ENCODE measurements at regions not wholly inside any gene's neighbourhood (a gene's known extent, or its start where the extent isn't known, plus 50 kb on each side); places are given as distances from the start of the nearest gene placed in this dataset.

GRCh38 chr12:125193376-125194152 is 128.3 kb downstream of the AACS start:
- no peak for DNase-seq (ENCODE audit: low read depth, low spot score)

DNA sequence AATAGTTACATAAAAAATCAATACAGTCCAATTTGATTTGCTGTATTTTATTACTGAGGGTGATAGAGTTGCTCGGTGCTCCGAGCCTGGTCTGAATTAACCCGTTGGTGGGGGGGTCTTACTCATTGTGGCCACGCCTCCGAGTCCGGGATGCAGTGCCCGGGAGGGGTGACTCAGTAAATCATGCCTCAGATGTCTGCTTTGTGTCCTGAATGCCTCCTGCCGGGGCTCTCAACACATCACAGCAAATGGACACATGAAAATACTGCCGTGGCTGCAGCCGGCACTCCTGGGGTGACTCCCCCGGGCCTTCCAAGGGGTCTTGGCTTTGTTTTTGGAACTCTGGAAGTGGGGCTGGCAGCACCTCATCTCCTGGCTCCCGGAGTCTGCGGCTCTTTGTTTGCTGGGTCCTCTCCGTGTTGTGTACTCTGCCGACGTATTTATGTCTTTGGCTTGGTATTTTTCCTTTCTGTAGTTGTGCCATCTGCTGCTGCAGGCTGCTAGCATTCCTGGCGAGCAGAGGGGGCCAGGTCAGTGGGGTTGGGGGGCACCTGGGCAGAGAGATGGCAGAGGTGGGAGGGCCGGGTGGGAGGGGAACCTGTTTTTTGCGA is 129.0 kb downstream of the AACS start:
- DNase-seq (ENCODE audit: low read depth, low spot score) = peak; percentile 74

- peak; percentile 53 for DNase-seq (ENCODE audit: low read depth, low spot score)
Measured at GRCh38 chr12:125194987-125195386, 129.8 kb downstream of the AACS start.

DNA sequence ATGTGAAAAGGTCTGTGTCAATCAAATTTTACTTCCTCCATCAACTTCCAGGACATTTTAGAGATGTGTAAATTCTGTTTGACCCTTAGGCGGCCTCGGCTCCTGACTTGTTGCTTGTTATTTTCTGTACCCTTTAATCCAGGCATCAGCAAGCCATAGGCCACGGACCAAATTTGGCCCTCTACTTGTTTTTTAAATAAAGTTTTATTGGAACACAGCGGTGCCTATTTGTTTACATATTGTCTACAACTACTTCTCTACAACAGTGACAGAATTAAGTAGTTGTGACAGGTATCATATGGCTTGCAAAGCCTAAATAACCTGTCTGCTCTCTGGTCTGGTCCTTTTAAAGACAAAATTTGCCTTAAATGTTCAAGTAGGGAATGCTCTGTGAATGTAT is 132.1 kb downstream of the AACS start:
- no peak for DNase-seq (ENCODE audit: low read depth, low spot score)

- no peak for DNase-seq (ENCODE audit: low read depth, low spot score)
Measured at GRCh38 chr12:125198652-125199051, 133.4 kb downstream of the AACS start.

GRCh38 chr12:125201090-125201489 is 135.9 kb downstream of the AACS start:
- no peak for DNase-seq (ENCODE audit: low read depth, low spot score)

- no peak for DNase-seq (ENCODE audit: low read depth, low spot score)
Measured at GRCh38 chr12:125201940-125202339, 136.7 kb downstream of the AACS start.

GRCh38 chr12:125202421-125202820 is 137.2 kb downstream of the AACS start:
- DNase-seq (ENCODE audit: low read depth, low spot score) = no peak

GRCh38 chr12:125203145-125203765 is 138.0 kb downstream of the AACS start:
- no peak for DNase-seq (ENCODE audit: low read depth, low spot score)

DNA sequence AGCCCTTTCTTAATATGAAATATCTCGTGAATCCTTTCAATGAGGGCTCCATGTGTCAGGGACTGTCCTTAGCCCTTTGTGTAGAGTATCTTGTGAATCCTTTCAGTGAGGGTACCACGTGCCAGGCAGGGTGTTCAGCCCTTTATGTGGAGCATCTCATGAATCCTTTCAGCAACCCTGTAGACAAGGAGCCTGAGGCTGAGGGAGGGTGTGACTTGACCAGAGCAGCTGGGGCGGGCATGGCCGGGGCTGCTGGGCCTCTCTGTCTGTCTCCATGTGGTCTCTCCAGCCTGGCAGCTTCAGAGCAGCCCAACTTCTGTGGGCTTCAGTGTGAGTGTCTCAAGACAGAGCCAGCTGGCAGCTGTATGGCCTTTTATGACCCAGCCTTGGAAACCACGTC is 140.2 kb downstream of the AACS start:
- DNase-seq (ENCODE audit: low read depth, low spot score) = no peak

- DNase-seq (ENCODE audit: low read depth, low spot score) = no peak
Measured at GRCh38 chr12:125206711-125207110, 141.5 kb downstream of the AACS start.

GRCh38 chr12:125208334-125208733 is 143.1 kb downstream of the AACS start:
- DNase-seq (ENCODE audit: low read depth, low spot score) = no peak

- no peak for DNase-seq (ENCODE audit: low read depth, low spot score)
Measured at GRCh38 chr12:125208942-125209341, 143.7 kb downstream of the AACS start.

DNA sequence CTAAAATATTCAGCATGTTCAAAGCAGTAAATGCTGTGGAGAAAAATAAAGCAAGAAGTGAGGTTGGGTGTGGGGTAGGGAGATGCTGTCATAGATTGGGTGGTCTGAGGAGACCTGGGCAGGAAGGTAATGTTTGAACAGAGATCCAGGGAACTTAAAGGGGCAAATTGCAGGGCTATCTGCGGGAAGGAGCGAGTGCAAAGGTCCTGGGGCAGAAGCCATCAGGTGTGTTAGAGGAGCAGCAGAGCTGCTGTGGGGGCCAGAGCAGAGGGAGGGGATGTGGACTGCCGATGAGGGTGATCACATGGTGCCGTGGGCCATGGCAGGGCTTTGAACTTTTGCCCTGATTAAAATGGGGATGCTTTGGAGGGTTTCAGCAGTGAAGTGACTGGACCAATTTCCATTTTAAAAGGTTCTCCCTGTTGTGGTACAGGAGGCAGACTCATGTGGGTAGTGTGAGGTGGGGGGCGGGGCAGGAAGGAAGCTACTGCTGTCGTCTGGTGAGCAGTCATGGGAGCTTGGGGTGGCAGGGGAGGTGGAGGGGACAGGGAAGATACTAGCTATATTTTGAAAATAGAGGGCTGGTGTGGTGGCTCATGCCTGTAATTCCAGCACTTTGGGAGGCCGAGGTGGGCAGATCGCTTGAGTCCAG is 145.0 kb downstream of the AACS start:
- DNase-seq (ENCODE audit: low read depth, low spot score) = no peak

GRCh38 chr12:125211464-125211863 is 146.2 kb downstream of the AACS start:
- no peak for DNase-seq (ENCODE audit: low read depth, low spot score)

DNA sequence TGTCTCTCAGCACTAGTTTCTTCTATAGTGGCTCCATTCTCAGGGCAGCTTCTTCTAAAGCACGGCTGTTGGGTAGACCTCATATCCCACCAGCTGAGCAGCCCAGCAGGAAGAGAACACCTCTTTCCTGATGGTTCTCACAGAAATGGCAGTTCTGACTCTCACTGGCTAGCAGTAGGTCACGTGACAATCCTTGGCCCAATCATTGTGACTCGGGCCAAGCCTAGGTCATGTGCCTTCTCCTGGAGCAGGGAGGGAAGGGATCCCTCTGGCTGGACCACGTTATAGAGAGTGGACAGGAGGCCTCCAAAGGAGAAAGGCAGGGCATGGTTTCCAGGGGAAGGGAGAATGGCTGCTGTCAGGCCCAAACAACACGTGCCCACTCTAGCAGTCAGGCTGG is 149.1 kb downstream of the AACS start:
- no peak for DNase-seq (ENCODE audit: low read depth, low spot score)

- DNase-seq (ENCODE audit: low read depth, low spot score) = no peak
Measured at GRCh38 chr12:125216756-125217155, 151.5 kb downstream of the AACS start.

- no peak for DNase-seq (ENCODE audit: low read depth, low spot score)
Measured at GRCh38 chr12:125217308-125217707, 152.1 kb downstream of the AACS start.

DNA sequence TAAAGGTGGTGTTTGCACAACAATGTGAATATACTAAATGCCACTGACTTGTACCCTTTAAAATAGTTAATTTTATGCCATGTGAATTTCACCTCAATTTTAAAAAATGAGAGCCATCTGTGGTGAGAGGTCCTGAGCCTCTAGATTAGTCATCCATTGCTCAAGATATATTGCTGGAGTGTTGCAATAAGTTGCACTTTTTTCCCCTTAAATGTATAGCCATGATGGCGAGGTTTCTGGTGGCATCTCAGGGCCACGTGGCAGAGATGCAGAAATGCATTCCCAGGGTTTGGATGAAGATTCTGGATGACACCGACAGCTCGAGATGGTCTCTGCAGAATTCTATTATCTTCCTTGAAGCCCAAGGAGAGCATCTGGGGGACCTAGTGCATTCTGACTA is 153.7 kb downstream of the AACS start:
- no peak for DNase-seq (ENCODE audit: low read depth, low spot score)

DNA sequence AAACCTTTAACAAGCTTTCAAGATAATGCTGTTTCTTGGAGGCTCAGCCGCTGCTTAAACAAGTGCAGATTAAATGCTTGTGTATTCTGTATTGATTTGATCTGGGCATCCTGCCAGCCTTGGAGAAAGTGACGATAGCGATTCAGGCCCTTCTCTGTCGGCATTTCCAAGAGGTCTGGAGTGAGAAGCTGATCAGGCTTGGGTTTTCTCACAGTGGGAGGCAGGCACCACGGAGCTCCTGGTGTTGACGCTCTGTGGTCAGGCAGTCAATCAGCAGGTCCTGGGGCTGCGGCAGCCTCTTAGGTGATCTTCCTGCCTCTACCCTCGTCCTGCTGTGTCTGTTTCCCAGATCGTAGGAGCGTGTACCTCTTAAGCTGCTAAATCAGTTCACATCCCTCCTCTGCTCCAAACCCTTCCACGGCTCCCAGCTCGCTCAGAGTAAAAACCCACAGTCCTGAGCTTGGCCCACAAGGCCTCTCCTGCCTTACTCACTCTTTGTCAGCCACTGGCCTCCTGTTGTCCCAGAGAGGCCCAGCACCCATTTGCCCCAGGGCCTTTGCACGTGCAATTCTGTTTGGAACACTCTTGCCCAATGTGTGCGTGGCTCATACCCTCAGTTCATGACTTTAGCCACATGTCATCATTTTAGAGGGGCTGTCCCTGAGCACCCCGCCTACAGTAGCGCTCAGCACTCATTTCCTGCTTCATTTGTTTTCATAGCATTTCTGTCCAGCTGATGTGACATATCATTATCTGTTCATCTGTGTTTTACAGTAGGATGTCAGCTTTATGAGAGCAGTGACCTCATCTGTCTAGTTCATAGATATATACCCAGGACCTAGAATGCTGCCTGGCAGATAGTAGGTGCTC is 155.4 kb downstream of the AACS start:
- DNase-seq (ENCODE audit: low read depth, low spot score) = peak; percentile 48

- no peak for DNase-seq (ENCODE audit: low read depth, low spot score)
Measured at GRCh38 chr12:125221602-125222001, 156.4 kb downstream of the AACS start.

- no peak for DNase-seq (ENCODE audit: low read depth, low spot score)
Measured at GRCh38 chr12:125222876-125223275, 157.6 kb downstream of the AACS start.
